ENCODE measurements at regions not wholly inside any gene's neighbourhood (a gene's known extent, or its start where the extent isn't known, plus 50 kb on each side); places are given as distances from the start of the nearest gene placed in this dataset.
"Not testable (repeated sequence)": the region's sequence is repeated elsewhere in the genome, so short reads cannot be mapped to it uniquely, and the experiment has no call there.

GRCh38 chr9:40884072-40884901, 244.2 kb downstream of the FOXD4L6 start:
- H3K27ac ChIP-seq, result no peak overlapping the region
- no peak for TF ChIP-seq ZFX (IDR thresholded peaks at IDR 0.05)
- no peak for TF ChIP-seq CTCF (conservative IDR thresholded peaks at IDR 0.05)

- not testable (repeated sequence) for H3K27ac ChIP-seq
These were observed 244.9 kb downstream of the FOXD4L6 start for GRCh38 chr9:40883423-40884071.

- H3K27ac ChIP-seq, result not testable (repeated sequence)
These were observed 254.7 kb downstream of the FOXD4L6 start for GRCh38 chr9:40873753-40874295.

- not testable (repeated sequence) for H3K27ac ChIP-seq
These were observed 260.0 kb downstream of the FOXD4L6 start for GRCh38 chr9:40868437-40868836.
